GM19452 (cell line): ENCODE measurements at regions not wholly inside any gene's neighbourhood (a gene's known extent, or its start where the extent isn't known, plus 50 kb on each side); places are given as distances from the start of the nearest gene placed in this dataset.
A peak's percentile ranks its signal among the peaks of the same experiment; 100 is the strongest.

Source experiments
- ATAC-seq: cut with Tn5 transposase; IDR thresholded peaks from one replicate; pipeline ENCODE4 v1.9.1; 2021; ENCODE audit not compliant: unreplicated experiment

- ATAC-seq: no peak
Measured at GRCh38 chr6:6836609-6837406, 248.3 kb downstream of the LY86 start.

- no peak for ATAC-seq
Measured at GRCh38 chr6:6837541-6838080, 249.1 kb downstream of the LY86 start.

GRCh38 chr6:6840831-6841291, 252.3 kb downstream of the LY86 start:
- ATAC-seq: peak; percentile 77

GRCh38 chr6:6841571-6841970, 253.1 kb downstream of the LY86 start:
- no peak for ATAC-seq

GRCh38 chr6:6842291-6842690, 253.8 kb downstream of the LY86 start:
- no peak for ATAC-seq

- ATAC-seq: no peak
Measured at GRCh38 chr6:6843057-6843627, 254.6 kb downstream of the LY86 start.

- ATAC-seq: no peak
Measured at GRCh38 chr6:6843777-6844176, 255.3 kb downstream of the LY86 start.

GRCh38 chr6:6844530-6844929, 256.0 kb downstream of the LY86 start:
- no peak for ATAC-seq

- ATAC-seq: no peak
Measured at GRCh38 chr6:6845603-6846002, 257.1 kb downstream of the LY86 start.

- no peak for ATAC-seq
Measured at GRCh38 chr6:6847591-6847990, 259.1 kb downstream of the LY86 start.

GRCh38 chr6:6851059-6851948, 256.5 kb upstream of the RREB1 start:
- no peak for ATAC-seq

- ATAC-seq: no peak
Measured at GRCh38 chr6:6851949-6852261, 255.9 kb upstream of the RREB1 start.

- ATAC-seq: peak; percentile 85
Measured at GRCh38 chr6:6856538-6857523, 250.9 kb upstream of the RREB1 start.

- ATAC-seq: no peak
Measured at GRCh38 chr6:6857528-6857927, 250.2 kb upstream of the RREB1 start.

GRCh38 chr6:6858533-6858982, 249.2 kb upstream of the RREB1 start:
- no peak for ATAC-seq

- ATAC-seq: no peak
Measured at GRCh38 chr6:6859105-6859504, 248.7 kb upstream of the RREB1 start.

- no peak for ATAC-seq
Measured at GRCh38 chr6:6859722-6860121, 248.0 kb upstream of the RREB1 start.

GRCh38 chr6:6860863-6861262, 246.9 kb upstream of the RREB1 start:
- ATAC-seq: no peak

GRCh38 chr6:6861351-6861894, 246.3 kb upstream of the RREB1 start:
- no peak for ATAC-seq

GRCh38 chr6:6861995-6862394, 245.8 kb upstream of the RREB1 start:
- ATAC-seq: no peak
